Kidney (tissue), 13 donors: ENCODE measurements at regions not wholly inside any gene's neighbourhood (a gene's known extent, or its start where the extent isn't known, plus 50 kb on each side); places are given as distances from the start of the nearest gene placed in this dataset.

Experiments used
- DNase-seq, 5 donors: peaks; one replicate each; pipeline ENCODE4 v3.0.0-alpha.2; 2013 to 2020
- FAIRE-seq: peaks from 2 replicates; lab custom pipeline; 2012; peaks lifted over from hg19 to GRCh38; lab: Jason Lieb, UNC
- H3K27ac ChIP-seq, 2 donors: one replicate each; pipeline ENCODE4 v1.7.0; 2013; ENCODE audit warnings: low read depth in 2 of 2, low read length in 2 of 2, inconsistent platforms in 1 of 2
- H3K27me3 ChIP-seq: one replicate; pipeline ENCODE4 v1.7.1; 2013; ENCODE audit warnings: low read length, inconsistent platforms; ENCODE audit not compliant: control insufficient read depth, insufficient read depth
- H3K36me3 ChIP-seq, 3 donors: one replicate each; pipeline versions ENCODE4 v1.7.0 to v1.7.1; 2013; ENCODE audit warnings: low read length in 3 of 3, control low read depth in 1 of 3, inconsistent platforms in 1 of 3; ENCODE audit not compliant: insufficient read depth in 3 of 3, control insufficient read depth in 2 of 3
- H3K4me1 ChIP-seq, 3 donors: one replicate each; pipeline versions ENCODE4 v1.7.0 to v1.7.1; 2013; ENCODE audit warnings: low read length in 3 of 3, inconsistent platforms in 1 of 3, low read depth in 1 of 3; ENCODE audit not compliant: control insufficient read depth in 2 of 3, insufficient read depth in 2 of 3
- H3K4me3 ChIP-seq, 3 donors: one replicate each; pipeline versions ENCODE4 v1.7.0 to v1.8.1; 2013; ENCODE audit warnings: low read length in 3 of 3, control low read depth in 1 of 3, inconsistent platforms in 1 of 3
- H3K9ac ChIP-seq, 3 donors: one replicate each; pipeline versions ENCODE4 v1.7.0 to v1.7.1; 2013; ENCODE audit warnings: low read length in 3 of 3, control low read depth in 1 of 3, inconsistent platforms in 1 of 3
- H3K9me3 ChIP-seq, 3 donors: one replicate each; pipeline versions ENCODE4 v1.7.0 to v1.7.1; 2013; ENCODE audit warnings: low read length in 3 of 3, control low read depth in 1 of 3, inconsistent platforms in 1 of 3; ENCODE audit not compliant: control insufficient read depth in 2 of 3, insufficient read depth in 1 of 3
- CTCF ChIP-seq: IDR thresholded peaks from 3 replicates; pipeline ENCODE4 v1.5.1; 2012; ENCODE audit warnings: mild to moderate bottlenecking, moderate library complexity, borderline replicate concordance; ENCODE audit not compliant: insufficient read depth; ENCODE audit errors: extremely low read depth
- intact Hi-C: fragments of 100-400 bp; cut with DNase I; formaldehyde crosslinking; loops from one replicate; pipeline ENCODE4 v1.11.1; 2022
- donor health status: control.
- donor health status: control.
- donor health status: control.
- donor health status: control.
- donor health status: control.
- donor health status: DM: yes; HTN: yes; CAD: no.
- donor health status: Normal renal cell carcinoma (clear cell type).

DNA sequence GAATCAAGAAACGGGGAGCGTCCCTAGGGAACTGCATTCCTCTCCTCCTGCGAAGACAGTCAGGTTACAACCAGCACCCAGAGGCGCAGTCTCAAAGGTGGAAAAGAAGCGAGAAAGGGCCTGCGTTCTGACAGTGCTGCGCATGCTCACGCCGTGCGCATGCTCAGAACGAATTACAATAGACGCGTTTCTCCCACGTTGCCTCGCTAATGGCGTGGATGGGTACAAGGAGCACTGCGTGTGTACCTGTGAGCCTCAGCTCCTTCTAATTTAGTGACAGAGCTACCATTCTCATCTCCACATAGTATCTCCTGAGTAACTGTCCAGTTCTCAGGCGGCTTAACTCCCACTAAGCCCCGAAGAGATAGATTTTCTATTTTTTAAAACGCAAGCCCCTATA, 448.8 kb downstream of the TXNL1 start:
- intact Hi-C loops = no loop called here
- H3K9me3 ChIP-seq = no peaks in the 10 kb centered on the region
- FAIRE-seq (no peak), DNase-seq (no peak)
- H3K4me1 ChIP-seq = peaks cover 0 to 2% (median 0%) of the 10 kb centered on the region in 3 donors
- H3K4me3 ChIP-seq = peak overlapping the region in 2 of 3 donors; percentile 21 to 53
- no peak overlapping the region for H3K9ac ChIP-seq
- no peak for TF ChIP-seq CTCF
- no peaks in the 10 kb centered on the region for H3K36me3 ChIP-seq
- no peak overlapping the region for H3K27ac ChIP-seq
- no peaks in the 10 kb centered on the region for H3K27me3 ChIP-seq

DNA sequence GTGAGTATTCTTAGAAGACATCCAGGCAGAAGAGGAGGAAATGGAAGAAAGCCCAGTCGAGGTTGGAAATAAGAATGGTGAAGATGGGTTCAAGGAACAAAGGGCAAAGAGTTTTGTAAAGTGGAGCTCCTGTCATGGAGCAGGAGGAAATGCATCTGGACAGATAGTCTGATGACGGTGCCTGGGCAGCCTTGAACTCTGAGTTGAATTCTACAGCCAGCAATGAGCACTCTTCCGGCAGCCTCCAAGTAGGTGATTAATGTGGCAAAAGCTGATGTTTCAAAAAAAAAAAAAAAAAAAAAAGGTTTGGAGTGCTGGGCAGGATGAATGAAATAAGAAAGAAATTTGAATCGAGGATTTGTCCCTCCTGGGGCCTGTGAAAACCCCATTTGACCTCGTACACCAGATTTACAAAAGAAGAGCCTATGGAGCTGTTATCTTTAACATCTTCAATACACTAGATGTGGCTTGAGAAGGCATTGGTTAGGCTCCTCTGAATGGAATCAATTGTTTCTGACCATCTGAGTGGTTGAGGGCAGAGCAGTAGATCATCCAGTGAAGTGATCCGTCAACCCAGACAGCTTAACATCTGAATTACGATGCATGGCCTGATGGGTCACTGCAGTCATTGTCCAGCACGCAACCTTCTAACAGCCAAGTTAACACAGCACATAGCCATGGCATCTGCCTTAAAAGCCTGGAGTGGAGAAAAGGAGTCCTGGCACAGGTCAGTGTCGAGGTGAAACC, 449.7 kb downstream of the TXNL1 start:
- no peak overlapping the region for H3K9ac ChIP-seq
- TF ChIP-seq CTCF = no peak
- H3K9me3 ChIP-seq = no peaks in the 10 kb centered on the region
- intact Hi-C loops = no loop called here
- peak in 1 of 5 donors; percentile 13 for DNase-seq
- H3K4me1 ChIP-seq = peaks cover 0 to 2% (median 0%) of the 10 kb centered on the region in 3 donors
- H3K27ac ChIP-seq = no peak overlapping the region
- FAIRE-seq = no peak
- no peaks in the 10 kb centered on the region for H3K27me3 ChIP-seq
- H3K36me3 ChIP-seq = no peaks in the 10 kb centered on the region
- H3K4me3 ChIP-seq = peak overlapping the region in 1 of 3 donors; percentile 53

- intact Hi-C loops = no loop called here
- Histone ChIP-seq H3K27me3 (no peaks in the 10 kb centered on the region), H3K27ac (no peak overlapping the region), H3K36me3 (no peaks in the 10 kb centered on the region), H3K9ac (no peak overlapping the region), H3K4me1 (no peaks in the 10 kb centered on the region), H3K4me3 (no peak overlapping the region), H3K9me3 (no peaks in the 10 kb centered on the region)
- FAIRE-seq (no peak), DNase-seq (no peak)
- no peak for TF ChIP-seq CTCF
Observed at GRCh38 chr18:56186319-56186718, 452.1 kb downstream of the TXNL1 start.
